Neural progenitor cell (in vitro differentiated cells): ENCODE measurements at regions not wholly inside any gene's neighbourhood (a gene's known extent, or its start where the extent isn't known, plus 50 kb on each side); places are given as distances from the start of the nearest gene placed in this dataset.
A peak's percentile ranks its signal among the peaks of the same experiment; 100 is the strongest.

Experiments used
- DNase-seq: peaks from one replicate; pipeline ENCODE4 v3.0.0-alpha.2; 2016; ENCODE audit warnings: low spot score
- H2AFZ ChIP-seq: fragments of 200-600 bp; sonication (generic); replicated peaks from 2 replicates; pipeline ENCODE4 v1.6.1; 2016; ENCODE audit warnings: antibody characterized with exemption
- H3F3A ChIP-seq: fragments of 200-600 bp; sonication (generic); 2 replicates; pipeline ENCODE4 v1.6.1; 2016; ENCODE audit warnings: antibody characterized with exemption, low read depth
- H3K27ac ChIP-seq: fragments of 200-600 bp; sonication (generic); 2 replicates; pipeline ENCODE4 v1.5.1; 2016; ENCODE audit warnings: mild to moderate bottlenecking
- H3K27me3 ChIP-seq: fragments of 200-600 bp; sonication (generic); 2 replicates; pipeline ENCODE4 v1.6.1; 2016; ENCODE audit warnings: mild to moderate bottlenecking, moderate library complexity
- H3K36me3 ChIP-seq: fragments of 200-600 bp; sonication (generic); 2 replicates; pipeline ENCODE4 v1.5.1; 2016
- H3K4me1 ChIP-seq: fragments of 200-600 bp; sonication (generic); 2 replicates; pipeline ENCODE4 v1.6.1; 2016; ENCODE audit warnings: mixed run types
- H3K4me2 ChIP-seq: fragments of 200-600 bp; sonication (generic); 2 replicates; pipeline ENCODE4 v1.6.1; 2016
- H3K4me3 ChIP-seq: fragments of 200-600 bp; sonication (generic); 2 replicates; pipeline ENCODE4 v1.5.1; 2016
- H3K79me2 ChIP-seq: fragments of 200-600 bp; sonication (generic); 2 replicates; pipeline ENCODE4 v1.6.1; 2016; ENCODE audit warnings: low read depth
- H3K9ac ChIP-seq: fragments of 200-600 bp; sonication (generic); 2 replicates; pipeline ENCODE4 v1.6.1; 2016
- H3K9me3 ChIP-seq: fragments of 200-600 bp; sonication (generic); 2 replicates; pipeline ENCODE4 v1.5.1; 2016; ENCODE audit warnings: low read depth
- H4K20me1 ChIP-seq: fragments of 200-600 bp; sonication (generic); 2 replicates; pipeline ENCODE4 v1.6.1; 2016; ENCODE audit warnings: low read depth
- H3K27ac Mint-ChIP-seq: 3 replicates; pipeline ENCODE4 v1.8.0; 2021; ENCODE audit warnings: mixed read lengths
- H3K27me3 Mint-ChIP-seq: 2 replicates; pipeline ENCODE4 v1.8.0; 2022; ENCODE audit warnings: low read depth, mild to moderate bottlenecking, inconsistent platforms, moderate library complexity, mixed read lengths; ENCODE audit not compliant: insufficient read depth
- H3K36me3 Mint-ChIP-seq: 3 replicates; pipeline ENCODE4 v1.8.0; 2021; ENCODE audit warnings: mixed read lengths
- H3K4me1 Mint-ChIP-seq: 3 replicates; pipeline ENCODE4 v1.8.0; 2021; ENCODE audit warnings: mixed read lengths
- H3K4me3 Mint-ChIP-seq: 3 replicates; pipeline ENCODE4 v1.8.0; 2021; ENCODE audit warnings: mild to moderate bottlenecking, moderate library complexity, mixed read lengths
- H3K9me3 Mint-ChIP-seq: 3 replicates; pipeline ENCODE4 v1.8.0; 2020; ENCODE audit warnings: mixed read lengths
- CTCF ChIP-seq: fragments of 200-600 bp; sonication (generic); IDR thresholded peaks from 2 replicates; pipeline ENCODE4 v1.5.1; 2017; ENCODE audit warnings: antibody characterized with exemption, mild to moderate bottlenecking
- EZH2 ChIP-seq: fragments of 200-600 bp; sonication (generic); IDR thresholded peaks from 2 replicates; pipeline ENCODE4 v1.6.1; 2017; ENCODE audit warnings: antibody characterized with exemption, mild to moderate bottlenecking, moderate library complexity
- EZH2phosphoT487 ChIP-seq: fragments of 200-600 bp; sonication (generic); IDR thresholded peaks from 2 replicates; pipeline ENCODE4 v1.6.1; 2017; ENCODE audit warnings: antibody characterized with exemption

DNA sequence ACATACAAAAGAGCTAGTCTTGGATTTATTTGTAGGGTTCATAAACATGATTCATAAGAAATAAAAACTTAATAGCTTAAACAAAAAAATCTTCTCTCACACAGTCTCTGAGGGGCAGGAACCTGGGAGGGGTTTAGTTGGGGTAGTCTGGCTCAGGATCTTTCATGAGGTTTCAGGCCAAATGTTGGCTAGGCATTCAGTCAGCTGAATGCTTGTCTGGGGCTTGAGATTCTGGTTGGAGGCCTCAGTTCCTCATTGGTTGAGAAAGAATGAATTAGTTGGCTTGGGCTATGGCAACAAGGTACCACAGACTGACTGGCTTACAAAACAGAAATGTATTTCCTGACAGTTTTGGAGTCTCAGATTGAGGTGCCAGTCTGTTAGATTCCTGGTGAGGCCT, 74.3 kb downstream of the ANKRD7 start:
- Mint-ChIP-seq H3K4me3 (no peak overlapping the region), H3K36me3 (no peaks in the 10 kb centered on the region), H3K27me3 (peaks cover 2% of the 10 kb centered on the region), H3K9me3 (no peaks in the 10 kb centered on the region), H3K27ac (no peak overlapping the region), H3K4me1 (no peaks in the 10 kb centered on the region)
- Histone ChIP-seq H3F3A (no peaks in the 10 kb centered on the region), H3K9me3 (no peaks in the 10 kb centered on the region), H2AFZ (no peak overlapping the region), H3K79me2 (no peaks in the 10 kb centered on the region), H3K27ac (no peak overlapping the region), H4K20me1 (no peaks in the 10 kb centered on the region), H3K36me3 (no peaks in the 10 kb centered on the region), H3K4me3 (no peak overlapping the region), H3K27me3 (no peaks in the 10 kb centered on the region), H3K9ac (no peak overlapping the region), H3K4me1 (no peaks in the 10 kb centered on the region), H3K4me2 (no peak overlapping the region)
- no peak for DNase-seq
- TF ChIP-seq CTCF, result no peak
- no peak for TF ChIP-seq EZH2phosphoT487
- no peak for TF ChIP-seq EZH2

- Mint-ChIP-seq H3K4me1 (no peaks in the 10 kb centered on the region), H3K4me3 (no peak overlapping the region), H3K9me3 (no peaks in the 10 kb centered on the region), H3K36me3 (no peaks in the 10 kb centered on the region), H3K27ac (no peak overlapping the region), H3K27me3 (peaks cover 2% of the 10 kb centered on the region)
- Histone ChIP-seq H3K9ac (no peak overlapping the region), H3K9me3 (no peaks in the 10 kb centered on the region), H3K4me1 (no peaks in the 10 kb centered on the region), H3K36me3 (no peaks in the 10 kb centered on the region), H3F3A (no peaks in the 10 kb centered on the region), H3K4me3 (no peak overlapping the region), H3K27me3 (no peaks in the 10 kb centered on the region), H4K20me1 (no peaks in the 10 kb centered on the region), H3K4me2 (no peak overlapping the region), H3K79me2 (no peaks in the 10 kb centered on the region), H3K27ac (no peak overlapping the region), H2AFZ (no peak overlapping the region)
- no peak for DNase-seq
- TF ChIP-seq EZH2phosphoT487 (no peak), EZH2 (no peak), CTCF (no peak)
Observed at GRCh38 chr7:118300177-118300576, 75.7 kb downstream of the ANKRD7 start.

- no peaks in the 10 kb centered on the region for H3K27me3 Mint-ChIP-seq
- no peaks in the 10 kb centered on the region for H3K4me1 ChIP-seq
- no peaks in the 10 kb centered on the region for H3K36me3 Mint-ChIP-seq
Observed at GRCh38 chr7:118304100-118304499, 79.6 kb downstream of the ANKRD7 start.

More at GRCh38 chr7:118304100-118304499, 79.6 kb downstream of the ANKRD7 start:
- Histone ChIP-seq H3K79me2 (no peaks in the 10 kb centered on the region), H4K20me1 (no peaks in the 10 kb centered on the region), H3F3A (no peaks in the 10 kb centered on the region), H3K9me3 (no peaks in the 10 kb centered on the region), H3K27me3 (no peaks in the 10 kb centered on the region), H2AFZ (peak overlapping the region; percentile 79), H3K4me3 (no peak overlapping the region), H3K9ac (no peak overlapping the region), H3K36me3 (no peaks in the 10 kb centered on the region), H3K27ac (no peak overlapping the region), H3K4me2 (no peak overlapping the region)
- no peaks in the 10 kb centered on the region for H3K4me1 Mint-ChIP-seq
- H3K4me3 Mint-ChIP-seq, result no peak overlapping the region
- TF ChIP-seq EZH2phosphoT487 (no peak), EZH2 (no peak), CTCF (no peak)
- no peaks in the 10 kb centered on the region for H3K9me3 Mint-ChIP-seq
- DNase-seq, result peak; percentile 11
- no peak overlapping the region for H3K27ac Mint-ChIP-seq
